ENCODE measurements at regions not wholly inside any gene's neighbourhood (a gene's known extent, or its start where the extent isn't known, plus 50 kb on each side); places are given as distances from the start of the nearest gene placed in this dataset.

GRCh38 chr3:88824666-88825564 lies 282.5 kb upstream of the EPHA3 start:
- Histone ChIP-seq H3K4me3 (ENCODE audit: low read length) (no peak overlapping the region), H3K27me3 (replicated peaks; ENCODE audit: insufficient read depth, low read length) (no peaks in the 10 kb centered on the region), H3K9ac (ENCODE audit: low read length) (no peak overlapping the region), H4K20me1 (ENCODE audit: insufficient read depth, low read length) (no peaks in the 10 kb centered on the region), H2AFZ (ENCODE audit: low read length) (no peak overlapping the region), H3K79me2 (ENCODE audit: low read length) (no peaks in the 10 kb centered on the region), H3K9me3 (replicated peaks; ENCODE audit: insufficient read depth, low read length) (no peaks in the 10 kb centered on the region), H3F3A (ENCODE audit: insufficient read depth, low read length) (no peaks in the 10 kb centered on the region), H3K27ac (ENCODE audit: low read length) (no peak overlapping the region), H3K4me2 (ENCODE audit: low read depth, low read length) (no peak overlapping the region), H3K4me1 (ENCODE audit: low read length) (no peaks in the 10 kb centered on the region), H3K9me2 (replicated peaks; ENCODE audit: insufficient read depth, low read length) (no peaks in the 10 kb centered on the region), H3K36me3 (replicated peaks; ENCODE audit: insufficient read depth, low read length) (no peaks in the 10 kb centered on the region)
- TF ChIP-seq CTCF (IDR thresholded peaks at IDR 0.05; ENCODE audit: low read length), result no peak
- no peak for TF ChIP-seq EZH2phosphoT487 (IDR thresholded peaks at IDR 0.05; ENCODE audit: low read length)
- no peak for TF ChIP-seq EZH2 (optimal IDR thresholded peaks at IDR 0.05; ENCODE audit: low read depth, low read length)
- no peak for DNase-seq

GRCh38 chr3:88828466-88828865 lies 279.0 kb upstream of the EPHA3 start:
- Histone ChIP-seq H2AFZ (ENCODE audit: low read length) (no peak overlapping the region), H3K27me3 (replicated peaks; ENCODE audit: insufficient read depth, low read length) (no peaks in the 10 kb centered on the region), H3K79me2 (ENCODE audit: low read length) (no peaks in the 10 kb centered on the region), H3K9me2 (replicated peaks; ENCODE audit: insufficient read depth, low read length) (no peaks in the 10 kb centered on the region), H3K27ac (ENCODE audit: low read length) (no peak overlapping the region), H3K9me3 (replicated peaks; ENCODE audit: insufficient read depth, low read length) (no peaks in the 10 kb centered on the region), H4K20me1 (ENCODE audit: insufficient read depth, low read length) (no peaks in the 10 kb centered on the region), H3K4me3 (ENCODE audit: low read length) (no peak overlapping the region), H3K4me1 (ENCODE audit: low read length) (no peaks in the 10 kb centered on the region), H3K4me2 (ENCODE audit: low read depth, low read length) (no peak overlapping the region), H3K36me3 (replicated peaks; ENCODE audit: insufficient read depth, low read length) (no peaks in the 10 kb centered on the region), H3F3A (ENCODE audit: insufficient read depth, low read length) (no peaks in the 10 kb centered on the region), H3K9ac (ENCODE audit: low read length) (no peak overlapping the region)
- TF ChIP-seq EZH2phosphoT487 (IDR thresholded peaks at IDR 0.05; ENCODE audit: low read length) (no peak), CTCF (IDR thresholded peaks at IDR 0.05; ENCODE audit: low read length) (no peak), EZH2 (optimal IDR thresholded peaks at IDR 0.05; ENCODE audit: low read depth, low read length) (no peak)
- no peak for DNase-seq

GRCh38 chr3:88852606-88853005 lies 254.8 kb upstream of the EPHA3 start:
- no peaks in the 10 kb centered on the region for H3K4me1 ChIP-seq (ENCODE audit: low read length)
- no peaks in the 10 kb centered on the region for H3F3A ChIP-seq (ENCODE audit: insufficient read depth, low read length)
- no peaks in the 10 kb centered on the region for H3K79me2 ChIP-seq (ENCODE audit: low read length)
- no peak overlapping the region for H3K27ac ChIP-seq (ENCODE audit: low read length)
- no peaks in the 10 kb centered on the region for H4K20me1 ChIP-seq (ENCODE audit: insufficient read depth, low read length)
- H3K4me2 ChIP-seq (ENCODE audit: low read depth, low read length), result no peak overlapping the region
- no peaks in the 10 kb centered on the region for H3K9me3 ChIP-seq (replicated peaks; ENCODE audit: insufficient read depth, low read length)
- no peak for DNase-seq
- no peak for TF ChIP-seq EZH2 (optimal IDR thresholded peaks at IDR 0.05; ENCODE audit: low read depth, low read length)
- no peak for TF ChIP-seq CTCF (IDR thresholded peaks at IDR 0.05; ENCODE audit: low read length)
- no peak for TF ChIP-seq EZH2phosphoT487 (IDR thresholded peaks at IDR 0.05; ENCODE audit: low read length)
- H2AFZ ChIP-seq (ENCODE audit: low read length), result no peak overlapping the region
- no peaks in the 10 kb centered on the region for H3K9me2 ChIP-seq (replicated peaks; ENCODE audit: insufficient read depth, low read length)
- no peak overlapping the region for H3K9ac ChIP-seq (ENCODE audit: low read length)
- H3K27me3 ChIP-seq (replicated peaks; ENCODE audit: insufficient read depth, low read length), result no peaks in the 10 kb centered on the region
- no peak overlapping the region for H3K4me3 ChIP-seq (ENCODE audit: low read length)
- H3K36me3 ChIP-seq (replicated peaks; ENCODE audit: insufficient read depth, low read length), result no peaks in the 10 kb centered on the region

All from MM.1S (cell line).